ENCODE measurements at regions not wholly inside any gene's neighbourhood (a gene's known extent, or its start where the extent isn't known, plus 50 kb on each side); places are given as distances from the start of the nearest gene placed in this dataset.

GRCh38 chr20:60138256-60139220, 180.3 kb downstream of the CDH26 start:
- Histone ChIP-seq H3K27me3 (replicated peaks in 1 of 2; ENCODE audit: control insufficient read depth in 2 of 2, extremely low read depth in 1 of 2, insufficient read depth in 2 of 2, low read length in 1 of 2) (no peaks in the 10 kb centered on the region), H3K36me3 (ENCODE audit: control insufficient read depth in 2 of 2, extremely low read depth in 1 of 2, insufficient read depth in 1 of 2, low read length in 1 of 2) (no peaks in the 10 kb centered on the region), H3K4me3 (ENCODE audit: control insufficient read depth in 1 of 2, extremely low read depth in 1 of 2, low read length in 1 of 2) (peak overlapping the region; percentile 15 to 53), H3K9me3 (no peaks in the 10 kb centered on the region), H3K4me1 (ENCODE audit: control insufficient read depth in 1 of 2, extremely low read depth in 1 of 2, insufficient read depth in 2 of 2, low read length in 2 of 2) (peaks cover 0 to 9% of the 10 kb centered on the region in 2 experiments), H3K27ac (ENCODE audit: low read length) (no peak overlapping the region)
- CTCF ChIA-PET = interaction anchor here (0.9 to 1.2 kb wide), 2 partner anchors 19 to 81 kb away, joined by 3 to 4 read pairs; no protein-coding TSS in a partner anchor
- H3K27ac Mint-ChIP-seq = no peak overlapping the region
- H3K36me3 Mint-ChIP-seq = no peaks in the 10 kb centered on the region
- POLR2A ChIA-PET = no interaction called here
- H3K27me3 Mint-ChIP-seq = peaks cover 0 to 3% of the 10 kb centered on the region in 2 donors
- peak; percentile 50 to 76 (median 68) for ATAC-seq (replicated peaks in 1 of 4)
- 62% methylated on average over 24 of the region's 39 CpGs for WGBS (ENCODE audit: insufficient coverage)
- H3K4me1 Mint-ChIP-seq = peaks cover 0 to 7% (median 6%) of the 10 kb centered on the region in 3 donors
- H3K9me3 Mint-ChIP-seq = no peaks in the 10 kb centered on the region
- H3K4me3 Mint-ChIP-seq = peak overlapping the region; percentile 55 to 77 (median 72)
- DNase-seq = peak in 30 of 35 experiments; percentile 1 to 61 (median 30)

- no peaks in the 10 kb centered on the region for H3K9me3 ChIP-seq
- peaks cover 0 to 9% of the 10 kb centered on the region in 2 experiments for H3K4me1 ChIP-seq (ENCODE audit: control insufficient read depth in 1 of 2, extremely low read depth in 1 of 2, insufficient read depth in 2 of 2, low read length in 2 of 2)
- peak overlapping the region in 1 of 3 donors; percentile 72 for H3K4me3 Mint-ChIP-seq
- H3K36me3 ChIP-seq (ENCODE audit: control insufficient read depth in 2 of 2, extremely low read depth in 1 of 2, insufficient read depth in 1 of 2, low read length in 1 of 2) = no peaks in the 10 kb centered on the region
- no peaks in the 10 kb centered on the region for H3K27me3 ChIP-seq (replicated peaks in 1 of 2; ENCODE audit: control insufficient read depth in 2 of 2, extremely low read depth in 1 of 2, insufficient read depth in 2 of 2, low read length in 1 of 2)
- no peak overlapping the region for H3K4me3 ChIP-seq (ENCODE audit: control insufficient read depth in 1 of 2, extremely low read depth in 1 of 2, low read length in 1 of 2)
- ChIA-PET CTCF (interaction anchor here in 1 of 2 donors (0.7 kb wide), 1 partner anchor 67 kb away, joined by 3 read pairs; no protein-coding TSS in a partner anchor), POLR2A (interaction anchor here in 1 of 2 donors (0.6 kb wide), 1 partner anchor 76 kb away, joined by 3 read pairs; no protein-coding TSS in a partner anchor)
- peaks cover 0 to 3% of the 10 kb centered on the region in 2 donors for H3K27me3 Mint-ChIP-seq
- H3K36me3 Mint-ChIP-seq = no peaks in the 10 kb centered on the region
- WGBS (ENCODE audit: insufficient coverage) = 94% methylated on average over 9 of the region's 11 CpGs
- no peak for DNase-seq
- H3K4me1 Mint-ChIP-seq = peaks cover 0 to 7% (median 6%) of the 10 kb centered on the region in 3 donors
- H3K9me3 Mint-ChIP-seq = no peaks in the 10 kb centered on the region
- H3K27ac Mint-ChIP-seq = no peak overlapping the region
- ATAC-seq (replicated peaks in 1 of 4) = no peak
- no peak overlapping the region for H3K27ac ChIP-seq (ENCODE audit: low read length)
Observed at GRCh38 chr20:60139663-60140446, 181.6 kb downstream of the CDH26 start.

DNA sequence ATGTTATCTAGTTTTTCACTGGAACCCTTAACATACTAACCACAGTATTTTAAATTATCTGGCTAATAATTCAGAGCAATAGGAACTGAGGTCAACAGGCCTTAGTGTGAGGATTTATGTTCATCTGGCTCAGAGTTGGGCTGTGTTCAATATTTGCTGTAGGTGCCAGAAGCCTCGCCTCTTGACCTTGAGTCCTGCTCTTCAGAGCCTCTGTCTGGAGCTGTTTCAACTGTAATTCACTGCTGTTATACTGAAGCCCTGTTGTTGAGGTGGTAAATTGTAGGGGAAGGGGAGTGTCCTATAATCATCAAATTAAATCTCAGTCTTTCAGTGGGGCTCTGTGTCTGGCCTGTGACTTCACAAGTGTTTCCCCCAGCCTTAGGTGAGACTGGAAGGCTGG, 184.4 kb downstream of the CDH26 start:
- Mint-ChIP-seq H3K9me3 (no peaks in the 10 kb centered on the region), H3K27me3 (peaks cover 0 to 3% of the 10 kb centered on the region in 2 donors), H3K36me3 (no peaks in the 10 kb centered on the region), H3K27ac (no peak overlapping the region), H3K4me3 (no peak overlapping the region), H3K4me1 (peaks cover 0 to 2% (median 2%) of the 10 kb centered on the region in 3 donors)
- no peak for ATAC-seq (replicated peaks in 1 of 4)
- no peaks in the 10 kb centered on the region for H3K36me3 ChIP-seq (ENCODE audit: control insufficient read depth in 2 of 2, extremely low read depth in 1 of 2, insufficient read depth in 1 of 2, low read length in 1 of 2)
- no CpG with 5 or more reads among the region's 1 CpG for WGBS (ENCODE audit: insufficient coverage)
- no peak for DNase-seq
- H3K4me1 ChIP-seq (ENCODE audit: control insufficient read depth in 1 of 2, extremely low read depth in 1 of 2, insufficient read depth in 2 of 2, low read length in 2 of 2) = peaks cover 0 to 5% of the 10 kb centered on the region in 2 experiments
- no peaks in the 10 kb centered on the region for H3K9me3 ChIP-seq
- no peaks in the 10 kb centered on the region for H3K27me3 ChIP-seq (replicated peaks in 1 of 2; ENCODE audit: control insufficient read depth in 2 of 2, extremely low read depth in 1 of 2, insufficient read depth in 2 of 2, low read length in 1 of 2)
- ChIA-PET POLR2A (no interaction called here), CTCF (no interaction called here)
- no peak overlapping the region for H3K27ac ChIP-seq (ENCODE audit: low read length)
- H3K4me3 ChIP-seq (ENCODE audit: control insufficient read depth in 1 of 2, extremely low read depth in 1 of 2, low read length in 1 of 2) = no peak overlapping the region

GRCh38 chr20:60143261-60143842, 185.1 kb downstream of the CDH26 start:
- Histone ChIP-seq H3K4me1 (ENCODE audit: control insufficient read depth in 1 of 2, extremely low read depth in 1 of 2, insufficient read depth in 2 of 2, low read length in 2 of 2) (peaks cover 0 to under 1% of the 10 kb centered on the region in 2 experiments), H3K27ac (ENCODE audit: low read length) (no peak overlapping the region), H3K9me3 (no peaks in the 10 kb centered on the region), H3K4me3 (ENCODE audit: control insufficient read depth in 1 of 2, extremely low read depth in 1 of 2, low read length in 1 of 2) (no peak overlapping the region), H3K27me3 (replicated peaks in 1 of 2; ENCODE audit: control insufficient read depth in 2 of 2, extremely low read depth in 1 of 2, insufficient read depth in 2 of 2, low read length in 1 of 2) (peaks cover 0 to under 1% of the 10 kb centered on the region in 2 experiments), H3K36me3 (ENCODE audit: control insufficient read depth in 2 of 2, extremely low read depth in 1 of 2, insufficient read depth in 1 of 2, low read length in 1 of 2) (no peaks in the 10 kb centered on the region)
- 20% methylated on average over 1 of the region's 3 CpGs for WGBS (ENCODE audit: insufficient coverage)
- Mint-ChIP-seq H3K4me3 (no peak overlapping the region), H3K9me3 (no peaks in the 10 kb centered on the region), H3K27me3 (peaks cover under 1 to 3% of the 10 kb centered on the region in 2 donors), H3K27ac (no peak overlapping the region), H3K36me3 (no peaks in the 10 kb centered on the region), H3K4me1 (no peaks in the 10 kb centered on the region)
- CTCF ChIA-PET = no interaction called here
- POLR2A ChIA-PET = no interaction called here
- no peak for ATAC-seq (replicated peaks in 1 of 4)
- DNase-seq = no peak

GRCh38 chr20:60144404-60144803, 186.2 kb downstream of the CDH26 start:
- ChIA-PET POLR2A (no interaction called here), CTCF (no interaction called here)
- H3K9me3 ChIP-seq = no peaks in the 10 kb centered on the region
- Mint-ChIP-seq H3K27ac (no peak overlapping the region), H3K36me3 (no peaks in the 10 kb centered on the region), H3K4me3 (no peak overlapping the region), H3K9me3 (no peaks in the 10 kb centered on the region), H3K27me3 (peaks cover 3 to 4% of the 10 kb centered on the region in 2 donors), H3K4me1 (no peaks in the 10 kb centered on the region)
- H3K4me1 ChIP-seq (ENCODE audit: control insufficient read depth in 1 of 2, extremely low read depth in 1 of 2, insufficient read depth in 2 of 2, low read length in 2 of 2) = no peaks in the 10 kb centered on the region
- ATAC-seq (replicated peaks in 1 of 4) (no peak), DNase-seq (no peak)
- no CpG with 5 or more reads among the region's 3 CpGs for WGBS (ENCODE audit: insufficient coverage)
- H3K27me3 ChIP-seq (replicated peaks in 1 of 2; ENCODE audit: control insufficient read depth in 2 of 2, extremely low read depth in 1 of 2, insufficient read depth in 2 of 2, low read length in 1 of 2) = peaks cover 0 to 6% of the 10 kb centered on the region in 2 experiments
- no peak overlapping the region for H3K27ac ChIP-seq (ENCODE audit: low read length)
- H3K36me3 ChIP-seq (ENCODE audit: control insufficient read depth in 2 of 2, extremely low read depth in 1 of 2, insufficient read depth in 1 of 2, low read length in 1 of 2) = no peaks in the 10 kb centered on the region
- no peak overlapping the region for H3K4me3 ChIP-seq (ENCODE audit: control insufficient read depth in 1 of 2, extremely low read depth in 1 of 2, low read length in 1 of 2)

- Mint-ChIP-seq H3K27ac (no peak overlapping the region), H3K9me3 (no peaks in the 10 kb centered on the region), H3K27me3 (peaks cover 3 to 4% of the 10 kb centered on the region in 2 donors), H3K36me3 (no peaks in the 10 kb centered on the region), H3K4me1 (no peaks in the 10 kb centered on the region), H3K4me3 (no peak overlapping the region)
- DNase-seq (no peak), ATAC-seq (replicated peaks in 1 of 4) (no peak)
- ChIA-PET CTCF (no interaction called here), POLR2A (no interaction called here)
- H3K27ac ChIP-seq (ENCODE audit: low read length) = no peak overlapping the region
- H3K4me3 ChIP-seq (ENCODE audit: control insufficient read depth in 1 of 2, extremely low read depth in 1 of 2, low read length in 1 of 2) = no peak overlapping the region
- 60% methylated on average over 2 of the region's 5 CpGs for WGBS (ENCODE audit: insufficient coverage)
- no peaks in the 10 kb centered on the region for H3K4me1 ChIP-seq (ENCODE audit: control insufficient read depth in 1 of 2, extremely low read depth in 1 of 2, insufficient read depth in 2 of 2, low read length in 2 of 2)
- no peaks in the 10 kb centered on the region for H3K36me3 ChIP-seq (ENCODE audit: control insufficient read depth in 2 of 2, extremely low read depth in 1 of 2, insufficient read depth in 1 of 2, low read length in 1 of 2)
- H3K9me3 ChIP-seq = no peaks in the 10 kb centered on the region
- peaks cover 0 to 9% of the 10 kb centered on the region in 2 experiments for H3K27me3 ChIP-seq (replicated peaks in 1 of 2; ENCODE audit: control insufficient read depth in 2 of 2, extremely low read depth in 1 of 2, insufficient read depth in 2 of 2, low read length in 1 of 2)
Observed at GRCh38 chr20:60144974-60145527, 186.8 kb downstream of the CDH26 start.

Data from T-cell (primary cell).